ENCODE measurements at regions not wholly inside any gene's neighbourhood (a gene's known extent, or its start where the extent isn't known, plus 50 kb on each side); places are given as distances from the start of the nearest gene placed in this dataset.
"Not testable (repeated sequence)": the region's sequence is repeated elsewhere in the genome, so short reads cannot be mapped to it uniquely, and the experiment has no call there.

DNA sequence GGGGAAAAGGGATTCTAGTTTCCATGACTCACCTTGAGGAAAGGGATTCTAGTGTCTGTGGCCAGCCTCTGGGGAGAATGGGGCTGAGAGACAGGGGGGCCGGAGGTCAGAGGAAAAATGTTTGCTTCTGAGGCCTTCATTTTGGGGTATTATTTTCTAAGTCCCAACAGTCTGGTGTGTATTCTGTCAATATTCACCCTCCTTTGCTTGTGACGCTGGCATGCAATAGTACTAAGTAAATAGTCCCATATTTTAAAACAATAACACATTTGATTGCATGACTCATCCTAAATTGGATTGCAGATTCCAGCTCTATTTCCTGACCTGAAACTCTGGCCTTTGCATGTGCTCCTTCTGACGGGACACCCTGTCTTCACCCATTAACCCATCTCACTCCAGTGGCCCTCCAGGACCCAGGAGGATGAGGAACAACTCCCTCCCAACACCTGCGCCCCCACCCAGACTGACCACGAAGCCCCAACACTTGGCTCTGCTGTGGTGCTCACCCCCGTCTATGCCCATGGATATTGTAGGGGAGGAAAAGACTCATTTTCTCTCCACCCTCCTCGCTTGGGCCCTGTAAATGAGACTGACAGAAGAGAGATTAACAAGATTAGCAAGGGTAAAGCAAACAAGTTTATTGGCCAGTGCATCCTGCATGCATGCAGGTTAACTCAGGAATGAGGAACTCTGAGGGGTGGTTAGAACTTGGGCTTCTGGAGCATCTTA, 495.6 kb upstream of the KLF6 start:
- no peak for DNase-seq

DNA sequence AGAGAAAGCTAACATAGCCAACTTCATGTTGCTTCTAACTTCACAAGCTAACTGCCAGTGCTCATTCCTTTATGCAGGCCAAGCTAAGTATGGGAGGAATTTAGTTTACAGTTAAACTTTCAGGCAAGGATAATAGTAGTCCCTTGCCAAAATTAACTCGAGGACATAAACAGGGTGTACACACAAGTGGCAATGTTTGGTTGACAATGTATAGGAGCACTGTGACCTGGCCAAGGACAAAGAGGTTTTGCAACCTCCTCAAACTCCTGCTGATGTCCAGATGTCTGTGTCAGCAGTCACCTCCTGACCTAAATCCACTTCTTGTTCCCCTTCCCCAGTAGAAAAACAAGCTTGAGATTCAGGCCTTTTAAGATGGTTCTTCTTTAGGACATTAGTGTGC, 494.6 kb upstream of the KLF6 start:
- no peak for DNase-seq

DNA sequence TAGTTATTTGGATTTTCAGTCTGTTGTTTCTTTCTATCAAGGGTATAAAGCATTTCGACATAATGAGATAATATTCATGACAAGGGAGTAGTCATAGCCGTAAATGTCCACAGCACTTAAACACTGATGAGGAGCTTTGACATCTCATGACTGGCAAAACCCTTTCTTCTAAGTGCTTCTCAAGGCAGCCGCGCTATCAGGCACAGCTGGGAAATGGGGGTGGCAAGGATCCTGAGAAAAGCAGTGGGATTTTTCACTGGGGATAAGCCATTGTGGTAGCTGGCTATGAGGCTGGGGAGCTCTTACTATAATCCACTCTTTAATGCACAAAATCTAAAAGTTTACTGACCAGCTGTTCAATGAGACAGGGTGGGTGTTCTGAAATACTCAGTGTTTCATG, 493.2 kb upstream of the KLF6 start:
- DNase-seq, result no peak

DNA sequence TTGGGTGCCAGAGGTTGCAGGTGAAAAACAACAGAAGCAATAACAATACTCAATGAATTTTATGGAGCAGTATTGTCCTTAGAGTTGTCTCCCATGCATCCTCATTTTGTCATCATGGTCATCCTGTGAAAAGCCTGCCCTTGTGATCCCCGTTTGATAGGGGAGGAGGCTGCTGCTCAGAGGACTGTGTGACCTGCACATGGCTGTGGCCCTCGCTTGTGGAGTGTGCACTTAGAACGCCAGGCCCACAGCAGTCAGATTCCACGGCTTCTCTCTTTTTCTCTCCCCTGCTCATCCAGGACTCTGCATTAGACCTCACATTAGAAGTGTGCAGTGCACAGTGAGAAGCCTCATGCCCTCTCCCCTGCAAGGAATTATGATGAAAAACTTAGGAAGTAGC, 491.1 kb upstream of the KLF6 start:
- DNase-seq, result no peak

DNA sequence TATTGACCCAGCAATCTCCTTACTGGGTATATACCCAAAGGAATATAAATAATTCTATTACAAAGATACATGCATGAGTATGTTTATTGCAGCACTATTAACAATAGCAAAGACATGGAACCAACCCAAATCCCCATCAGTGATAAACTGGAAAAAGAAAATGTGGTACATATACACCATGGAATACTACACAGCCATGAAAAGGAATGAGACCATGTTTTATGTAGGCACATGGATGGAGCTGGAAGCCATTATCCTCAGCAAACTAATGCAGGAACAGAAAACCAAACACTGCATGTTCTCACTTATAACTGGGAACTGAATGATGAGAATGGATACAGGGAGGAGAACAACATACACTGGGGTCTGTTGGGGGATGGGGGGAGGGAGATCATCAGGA, 489.7 kb upstream of the KLF6 start:
- not testable (repeated sequence) for DNase-seq

DNA sequence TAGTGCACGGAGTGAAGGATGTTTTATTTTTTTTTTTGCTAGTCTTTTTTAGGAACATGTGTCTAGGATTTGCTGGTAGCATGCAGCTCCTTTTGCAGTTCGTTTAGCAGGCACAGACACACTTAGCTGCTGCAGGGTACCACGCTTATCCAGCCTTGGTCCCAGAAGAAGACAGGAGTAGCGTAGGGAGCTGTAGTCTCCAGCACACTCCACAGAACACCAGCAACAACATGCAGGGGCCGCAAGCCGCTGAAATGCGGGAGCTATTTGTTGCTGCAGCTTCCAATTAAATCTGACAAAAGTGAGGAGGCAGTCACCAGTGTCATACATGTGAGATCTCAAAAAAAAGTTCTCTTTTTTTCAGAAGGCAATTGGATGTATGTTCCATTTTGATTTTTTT, 486.2 kb upstream of the KLF6 start:
- DNase-seq, result no peak

DNA sequence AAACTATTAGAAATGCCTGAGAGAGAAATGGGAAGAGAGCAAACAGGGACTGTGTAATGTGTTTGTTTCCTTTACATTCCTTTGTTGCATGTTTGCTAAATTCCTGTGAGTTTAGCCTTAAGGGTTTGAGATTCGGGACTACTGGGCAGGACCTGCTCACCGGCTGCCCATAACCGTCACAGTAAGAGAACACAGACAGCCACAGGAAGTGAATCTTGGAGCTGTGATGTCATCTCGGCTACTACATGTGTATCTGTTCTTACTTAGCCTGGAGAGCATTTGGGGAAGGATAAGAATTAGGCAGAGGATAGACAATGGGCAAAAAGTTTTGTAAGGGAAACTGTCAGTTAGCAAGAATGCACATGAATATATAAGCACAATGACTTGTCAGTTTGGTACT, 485.1 kb upstream of the KLF6 start:
- no peak for DNase-seq

DNA sequence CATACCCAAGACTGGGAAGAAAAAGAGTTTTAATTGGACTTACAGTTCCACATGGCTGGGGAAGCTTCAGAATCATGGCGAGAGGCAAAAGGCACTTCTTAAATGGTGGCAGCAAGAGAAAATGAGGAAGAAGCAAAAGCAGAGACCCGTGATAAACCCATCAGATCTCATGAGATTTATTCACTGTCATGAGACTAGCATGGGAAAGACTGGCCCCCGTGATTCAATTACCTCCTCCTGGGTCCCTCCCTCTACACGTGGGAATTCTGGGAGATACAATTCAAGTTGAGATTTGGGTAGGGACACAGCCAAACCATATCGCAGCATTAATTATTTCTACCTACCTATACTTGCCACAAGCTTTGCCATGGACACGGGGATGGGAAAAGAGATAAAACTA, 483.5 kb upstream of the KLF6 start:
- not testable (repeated sequence) for DNase-seq

DNA sequence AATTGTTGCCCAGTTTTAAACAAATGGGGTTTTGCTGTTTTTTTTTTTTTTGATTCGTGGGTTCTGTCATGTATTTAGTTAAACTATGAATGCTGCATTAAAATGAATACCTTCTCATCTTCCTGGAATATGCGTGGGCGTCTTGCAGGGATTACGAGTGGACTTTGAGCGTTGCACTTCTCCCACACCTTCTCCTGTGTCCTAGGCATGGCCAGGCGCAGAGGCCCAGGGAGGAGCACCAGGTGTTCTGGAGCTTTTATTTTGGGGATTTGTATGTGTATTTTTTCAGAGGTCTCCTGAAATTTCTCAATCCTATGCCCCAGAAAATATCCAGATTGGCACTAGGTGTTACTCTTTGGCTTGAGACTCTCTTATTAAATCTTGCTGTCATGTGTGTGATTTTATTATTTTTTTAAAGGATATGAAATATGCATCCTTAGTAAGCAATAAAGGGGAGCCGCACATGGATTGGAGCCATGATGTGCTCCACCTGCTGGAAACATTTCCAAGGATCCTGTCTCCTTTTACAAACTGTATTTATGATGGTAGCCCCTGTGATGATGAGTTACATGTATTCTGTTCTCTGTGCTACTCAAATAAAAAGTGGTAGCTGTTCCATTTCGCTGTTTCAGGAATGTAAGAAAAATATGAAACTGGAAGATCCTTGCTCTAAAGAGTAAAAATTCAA, 482.2 kb upstream of the KLF6 start:
- DNase-seq, result no peak

DNA sequence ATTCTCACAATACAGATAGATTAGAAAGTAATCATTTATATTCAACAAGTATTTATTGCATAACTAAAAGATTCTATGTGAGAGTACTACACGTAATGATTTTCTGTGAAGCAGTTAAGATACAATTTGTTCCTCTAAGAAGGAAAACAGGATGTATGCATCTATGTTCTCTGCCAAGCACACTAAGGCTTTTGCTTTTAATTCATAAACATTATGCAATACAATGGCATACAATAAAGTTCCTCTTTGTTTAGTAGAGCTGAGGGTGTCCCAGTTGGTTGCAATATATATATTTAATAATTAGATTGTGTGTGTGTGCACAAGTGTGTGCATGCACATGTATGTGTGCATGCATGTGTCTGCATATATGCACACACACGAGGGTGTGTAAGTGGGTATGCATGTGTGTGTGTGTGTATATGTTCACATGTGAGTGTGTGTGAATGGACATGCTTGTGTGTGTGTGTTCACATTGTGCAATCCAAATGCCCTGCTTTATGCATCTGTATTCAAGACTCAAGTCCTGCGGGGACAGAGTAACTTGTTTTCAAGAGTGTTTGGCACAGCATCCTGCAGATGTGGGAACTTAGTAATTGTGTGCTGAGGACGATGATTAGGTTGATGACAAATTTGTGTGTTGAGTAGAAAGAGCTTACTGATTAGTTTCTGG, 481.5 kb upstream of the KLF6 start:
- DNase-seq, result no peak

DNA sequence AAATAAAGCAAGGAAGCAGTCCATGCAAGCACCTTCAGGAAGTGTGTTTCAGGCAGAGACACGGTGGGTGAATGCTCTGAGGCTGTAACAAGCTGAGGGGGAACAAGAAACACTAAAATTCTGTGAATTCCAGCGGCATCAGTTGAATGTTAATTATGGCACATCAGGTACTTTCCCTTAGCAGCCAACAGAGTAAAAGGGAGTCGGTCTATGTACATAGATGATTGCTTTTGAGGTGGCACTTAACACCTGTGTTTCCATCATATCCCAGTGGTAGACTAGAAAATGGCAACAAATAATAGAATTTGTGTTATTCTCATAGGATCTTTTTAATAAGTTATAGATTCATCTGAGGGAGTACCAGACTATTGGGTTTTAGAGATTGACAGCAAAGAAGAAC, 481.0 kb upstream of the KLF6 start:
- no peak for DNase-seq

DNA sequence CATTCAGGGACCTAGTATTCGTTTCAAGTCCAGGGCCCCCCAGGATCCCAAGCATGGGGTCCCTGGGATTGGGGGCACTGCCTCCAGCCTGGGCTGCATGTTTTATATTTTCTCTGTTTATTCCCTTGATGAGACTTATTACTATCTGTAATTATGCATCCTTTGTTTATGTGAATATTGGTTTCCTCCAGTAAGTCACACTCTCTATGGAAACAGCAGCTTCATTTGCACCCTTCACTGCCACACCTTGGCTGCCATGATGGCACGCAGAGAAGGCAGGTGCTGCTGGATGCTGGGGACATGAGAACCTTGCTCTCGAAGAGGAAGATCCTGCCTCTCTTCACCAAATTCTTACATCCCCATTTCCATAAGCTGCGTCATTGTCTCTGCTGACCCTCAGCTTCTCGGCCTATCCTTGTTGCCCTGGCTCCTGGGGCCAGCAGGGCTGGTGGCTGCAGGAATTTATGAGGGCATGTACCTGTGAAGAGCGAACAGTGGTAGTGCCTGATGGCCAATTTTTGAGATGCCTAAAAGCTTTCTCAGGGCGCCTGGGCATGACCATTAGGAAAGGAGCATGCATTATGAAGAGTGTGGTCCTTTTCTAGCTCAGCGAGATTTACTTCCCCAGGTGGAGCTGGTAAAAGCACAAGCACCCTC, 479.3 kb upstream of the KLF6 start:
- no peak for DNase-seq

DNA sequence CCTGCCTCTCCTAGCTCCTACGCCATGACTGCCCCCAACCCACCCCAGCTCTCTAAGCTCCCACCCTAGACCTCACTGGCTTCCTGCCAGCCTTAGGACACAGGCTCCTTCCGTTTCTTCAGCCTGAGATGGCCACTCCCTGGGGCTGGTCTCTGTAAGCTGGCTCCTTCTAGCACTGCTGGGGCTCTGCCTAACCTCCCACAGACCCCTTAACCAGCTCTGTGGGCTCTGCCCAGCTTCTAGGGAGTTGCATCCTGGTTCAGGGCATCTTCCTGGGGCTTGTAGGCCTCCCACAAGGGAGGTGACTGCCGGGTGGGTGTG, 478.6 kb upstream of the KLF6 start:
- DNase-seq, result no peak

DNA sequence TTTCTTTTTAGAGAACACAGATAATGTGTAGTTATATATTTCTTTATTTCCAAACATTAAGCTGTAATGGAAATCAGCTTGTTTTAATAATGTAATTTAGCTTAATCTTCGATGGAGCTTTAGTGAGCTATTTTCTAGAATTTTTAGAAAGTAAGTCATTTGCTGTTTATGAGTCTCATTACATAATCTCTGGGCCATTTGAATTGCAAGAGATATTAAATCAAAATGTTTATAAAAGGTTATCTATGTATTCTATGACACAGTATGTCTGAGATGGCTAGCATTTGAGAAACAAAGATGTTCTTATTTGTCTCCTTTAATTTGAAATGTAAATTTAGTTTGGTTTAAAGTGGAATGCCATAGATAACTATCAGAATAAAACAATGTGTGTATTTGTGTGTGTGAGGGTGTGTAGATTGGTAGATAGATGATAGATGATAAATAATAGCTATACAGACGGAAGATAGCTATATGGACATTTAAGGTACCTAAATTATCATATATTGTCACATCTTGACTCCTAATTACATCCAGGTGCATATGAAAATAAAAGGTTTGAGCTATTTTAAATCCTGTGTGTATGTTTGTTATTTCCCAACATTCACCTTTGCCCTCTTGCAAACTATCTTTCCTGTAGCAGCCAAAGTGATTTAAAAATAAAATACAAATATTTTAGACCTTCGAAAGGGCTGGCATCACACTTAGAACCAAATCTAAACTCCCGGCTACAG, 478.0 kb upstream of the KLF6 start:
- no peak for DNase-seq

DNA sequence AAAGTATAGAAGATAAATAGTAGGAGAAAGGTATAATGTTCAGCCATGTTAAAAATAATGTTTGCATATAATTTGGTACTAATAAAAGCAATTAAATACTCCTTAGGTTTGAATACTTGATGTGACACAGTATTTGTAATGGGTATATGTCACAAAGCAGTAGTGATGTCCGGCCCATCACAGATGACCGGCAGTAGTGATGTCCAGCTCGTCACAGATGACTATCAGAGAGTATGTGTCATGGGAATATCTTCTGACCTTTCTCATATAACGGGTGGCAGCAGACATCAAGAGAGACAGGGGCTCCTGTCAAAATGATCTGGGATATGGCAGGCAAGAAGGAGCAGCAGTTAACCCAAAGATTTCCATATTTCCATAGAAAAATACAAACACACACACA, 477.4 kb upstream of the KLF6 start:
- DNase-seq, result no peak

DNA sequence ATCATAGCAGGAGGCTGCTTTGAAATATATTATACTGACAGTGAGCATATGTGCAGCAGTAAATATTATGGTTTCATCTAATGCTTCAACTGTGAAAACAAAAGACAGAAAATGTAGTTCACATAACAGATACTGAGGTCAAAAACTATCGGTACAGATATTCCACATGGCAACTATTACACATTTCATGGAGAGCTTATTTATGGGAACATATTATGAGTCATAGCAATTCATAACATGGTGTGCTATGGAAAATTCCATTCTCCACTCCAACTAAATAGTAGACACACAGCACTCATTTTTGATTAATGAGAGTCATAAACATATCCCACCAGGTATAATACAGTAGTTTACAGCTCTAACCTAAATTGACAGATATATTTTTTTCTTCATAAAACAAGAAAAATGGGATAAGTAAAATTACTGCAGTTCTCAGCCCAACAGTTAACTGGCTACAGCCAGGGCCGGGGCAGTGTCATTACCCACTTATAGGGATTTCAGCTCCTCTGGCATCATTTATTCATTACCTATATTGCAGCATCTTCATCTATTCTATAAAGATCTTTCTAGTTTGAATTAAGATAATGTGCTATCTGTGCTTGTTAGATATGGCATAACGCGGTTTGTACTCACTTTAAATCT, 475.6 kb upstream of the KLF6 start:
- no peak for DNase-seq

DNA sequence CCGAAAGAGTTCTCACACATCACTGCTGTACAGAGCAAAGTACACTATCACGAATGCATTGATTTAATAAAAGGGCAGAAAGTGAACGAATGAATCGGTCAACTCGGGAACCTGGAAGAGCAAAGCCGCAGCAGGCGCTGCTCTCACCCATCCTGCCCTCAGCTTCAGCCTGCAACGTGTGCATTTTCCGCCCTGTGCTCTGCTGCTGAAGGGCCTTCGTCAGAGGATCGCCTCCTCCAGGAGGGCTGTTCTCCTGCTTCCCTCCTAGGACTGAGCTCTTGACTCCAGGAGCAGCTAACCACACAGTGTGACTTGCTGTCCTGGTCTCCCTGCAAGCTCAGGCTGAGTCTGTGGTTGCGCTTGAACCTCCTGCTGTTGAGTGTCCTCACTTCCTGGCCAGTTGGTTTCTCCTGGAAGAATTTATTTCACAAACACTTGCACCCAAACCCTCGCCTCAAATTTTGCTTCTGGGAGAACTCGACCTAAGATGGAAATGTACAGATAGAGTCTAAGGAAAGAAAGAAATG, 473.0 kb upstream of the KLF6 start:
- no peak for DNase-seq

DNA sequence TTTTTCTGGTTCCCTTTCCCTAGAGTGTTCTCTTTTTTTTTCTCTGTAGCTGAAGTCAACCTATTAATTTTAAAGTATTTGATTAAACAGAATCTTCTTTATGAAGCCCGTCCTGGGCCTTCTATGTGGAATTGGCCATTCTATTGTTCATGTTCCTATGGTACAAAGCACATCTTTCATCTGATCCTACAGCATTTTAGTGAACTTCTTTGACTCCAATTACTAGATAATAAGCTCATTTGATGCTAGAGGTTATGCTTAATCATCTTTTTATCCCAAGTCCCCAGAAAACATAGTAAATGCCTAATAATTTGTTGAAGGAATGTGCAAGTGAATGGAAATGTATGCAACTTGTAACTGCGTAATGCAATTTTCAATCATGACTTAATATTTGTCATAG, 472.0 kb upstream of the KLF6 start:
- no peak for DNase-seq

DNA sequence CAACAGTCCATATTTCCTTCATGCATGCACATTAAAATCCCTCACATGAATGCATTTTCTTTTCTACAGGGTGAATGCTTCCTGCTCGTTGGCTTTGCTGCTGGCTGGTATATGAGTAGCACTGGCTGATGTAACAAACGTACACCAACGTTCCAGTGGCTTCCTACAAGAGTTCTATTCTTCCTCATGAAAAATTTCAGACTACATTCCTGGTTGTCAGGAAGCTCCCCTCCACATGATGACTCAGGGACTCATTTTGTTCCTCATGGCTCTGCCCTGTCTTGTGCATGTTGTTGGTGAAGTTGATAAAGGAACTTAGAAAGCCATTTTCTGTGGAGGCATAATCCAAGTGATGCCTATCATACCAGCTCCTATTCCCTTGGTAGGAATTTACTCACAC, 470.7 kb upstream of the KLF6 start:
- no peak for DNase-seq

DNA sequence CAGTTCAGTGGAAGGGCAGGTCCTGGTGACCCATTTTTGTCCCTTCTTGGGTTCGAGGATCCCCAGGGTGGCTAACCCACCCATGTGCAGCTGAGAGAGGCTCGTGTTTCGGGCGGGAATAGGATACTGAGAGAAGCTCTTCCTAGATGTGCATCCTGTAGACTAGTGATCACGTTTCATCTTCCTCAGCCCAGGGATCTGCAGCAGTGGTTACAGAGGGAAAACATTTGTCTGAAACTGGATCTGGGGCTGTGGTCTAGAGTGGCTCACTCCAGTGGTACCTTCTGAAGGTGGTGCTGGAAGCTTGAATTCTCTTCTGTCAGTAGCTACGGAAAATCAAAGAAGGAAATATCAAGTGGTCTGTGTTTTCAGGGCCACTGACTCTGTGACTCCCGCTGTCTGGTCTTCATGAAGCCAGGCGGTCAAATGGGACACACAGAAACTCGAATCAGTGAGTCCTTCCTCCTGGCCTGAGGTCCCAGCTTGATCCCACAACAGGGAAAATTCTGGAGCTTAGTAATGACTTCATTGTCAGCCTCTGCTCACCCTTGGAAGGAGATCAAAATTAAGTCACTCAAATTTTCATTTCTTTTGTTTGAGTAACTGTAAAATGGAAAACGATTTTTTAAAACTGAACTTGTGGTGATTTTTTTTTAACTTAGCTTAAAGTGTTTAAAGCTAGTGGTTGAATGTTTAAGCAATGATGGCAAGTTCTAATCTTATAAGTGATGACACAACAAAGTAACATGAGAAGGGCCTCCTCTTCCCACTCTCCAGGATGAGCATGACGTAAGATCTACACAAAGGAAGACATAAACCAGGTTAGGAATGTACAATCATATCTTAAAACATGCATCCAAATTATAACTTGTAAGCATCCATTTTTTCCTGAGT, 469.3 kb upstream of the KLF6 start:
- no peak for DNase-seq

DNA sequence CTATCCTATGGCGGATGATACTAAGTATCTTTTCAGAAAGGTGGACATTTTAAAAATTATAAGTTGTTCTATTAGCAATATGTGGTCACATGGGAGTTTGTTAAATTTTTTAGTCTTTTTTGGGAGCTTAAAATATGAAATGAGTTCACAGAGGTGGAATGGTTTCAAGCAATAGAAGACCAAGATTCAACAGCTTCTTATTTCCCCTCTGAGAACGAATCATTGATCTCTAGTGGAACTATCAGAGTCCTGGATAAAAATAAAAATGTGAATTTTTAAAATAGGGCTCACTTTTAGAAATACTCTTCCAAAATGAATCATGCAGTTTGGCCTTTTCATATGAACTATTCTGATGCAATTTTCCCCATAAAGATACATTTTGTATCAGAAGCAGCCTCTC, 467.7 kb upstream of the KLF6 start:
- DNase-seq, result no peak

DNA sequence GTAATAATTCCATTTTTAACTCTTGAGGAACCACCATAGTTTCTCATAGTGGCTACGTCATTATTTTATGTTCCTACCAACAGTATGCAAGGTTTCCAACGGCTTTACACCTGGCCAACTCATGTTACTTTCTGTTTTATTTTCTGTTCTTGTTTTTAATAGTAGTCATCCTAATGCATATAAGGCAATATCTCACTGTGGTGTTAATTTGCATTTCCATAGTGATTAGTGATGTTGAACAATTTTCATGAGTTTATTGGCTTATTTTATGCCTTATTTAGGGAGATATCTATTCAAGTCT, 465.5 kb upstream of the KLF6 start:
- DNase-seq, result no peak
